B cell (primary cell): ENCODE measurements at regions not wholly inside any gene's neighbourhood (a gene's known extent, or its start where the extent isn't known, plus 50 kb on each side); places are given as distances from the start of the nearest gene placed in this dataset.
A peak's percentile ranks its signal among the peaks of the same experiment; 100 is the strongest.

ENCODE experiments used
- ATAC-seq: fragments of 200-7000 bp; cut with Tn5 transposase; one replicate; pipeline ENCODE4 v1.10.0; 2021; ENCODE audit warnings: low read depth, mild to moderate bottlenecking, moderate number of reproducible peaks, moderate library complexity
- CTCF ChIA-PET: fragments of 350-600 bp; sonication (Branson Sonifier 250); formaldehyde crosslinking; loops from one replicate; lab custom pipeline; 2021; ENCODE audit warnings: antibody characterized with exemption, inconsistent platforms; lab: Charles Lee
- POLR2A ChIA-PET: fragments of 350-600 bp; sonication (Branson Sonifier 250); formaldehyde crosslinking; loops from one replicate; lab custom pipeline; 2021; ENCODE audit warnings: antibody characterized with exemption; lab: Charles Lee
- DNase-seq: peaks from one replicate; pipeline ENCODE4 v3.0.0; 2013
- H2AFZ ChIP-seq: 2 replicates; pipeline ENCODE4 v1.6.1; 2012; ENCODE audit warnings: mild to moderate bottlenecking, low read depth, low read length; ENCODE audit not compliant: insufficient read depth, poor library complexity, severe bottlenecking
- H3K27ac ChIP-seq, 2 donors: 1 replicate in 1 of 2; 2 replicates in 1 of 2; pipeline ENCODE4 v1.5.1; 2012 to 2013; ENCODE audit warnings: low read length in 2 of 2, mild to moderate bottlenecking in 2 of 2, moderate library complexity in 1 of 2
- H3K27me3 ChIP-seq, 4 experiments: fragments of 200-600 bp in 1 of 4; sonication (generic) in 1 of 4; replicated peaks in 1 of 4; 1 replicate in 2 of 4; 2 replicates in 2 of 4; pipeline versions ENCODE4 v1.6.1 to v1.7.0; 2013 to 2016; ENCODE audit warnings: low read length in 3 of 4, mild to moderate bottlenecking in 2 of 4, mixed read lengths in 1 of 4, moderate library complexity in 1 of 4; ENCODE audit not compliant: insufficient read depth in 4 of 4, control insufficient read depth in 3 of 4; ENCODE audit errors: control extremely low read depth in 1 of 4
- H3K36me3 ChIP-seq, 2 experiments: replicated peaks in 1 of 2; 1 replicate in 1 of 2; 2 replicates in 1 of 2; pipeline versions ENCODE4 v1.6.1 to v1.7.1; 2013; ENCODE audit warnings: low read length in 1 of 2; ENCODE audit not compliant: insufficient read depth in 2 of 2, control insufficient read depth in 1 of 2; ENCODE audit errors: control extremely low read depth in 1 of 2, extremely low read depth in 1 of 2
- H3K4me1 ChIP-seq, 2 donors: fragments of 200-600 bp in 1 of 2; sonication (generic) in 1 of 2; 1 replicate in 1 of 2; 2 replicates in 1 of 2; pipeline versions ENCODE4 v1.5.1 to v1.6.1; 2013 to 2017; ENCODE audit warnings: low read length in 2 of 2; ENCODE audit not compliant: control insufficient read depth in 2 of 2, insufficient read depth in 2 of 2
- H3K4me2 ChIP-seq: replicated peaks from 2 replicates; pipeline ENCODE3; 2012; ENCODE audit warnings: mild to moderate bottlenecking, low read depth, low read length; ENCODE audit not compliant: poor library complexity, severe bottlenecking
- H3K4me3 ChIP-seq, 5 experiments: fragments of 200-600 bp in 1 of 5; sonication (generic) in 1 of 5; 1 replicate in 3 of 5; 2 replicates in 2 of 5; pipeline versions ENCODE4 v1.5.1 to v1.7.0; 2011 to 2016; ENCODE audit warnings: low read length in 4 of 5, mild to moderate bottlenecking in 4 of 5, low read depth in 2 of 5, control low read depth in 1 of 5, moderate library complexity in 1 of 5; ENCODE audit not compliant: insufficient read depth in 1 of 5; ENCODE audit errors: control extremely low read depth in 1 of 5, extremely low read depth in 1 of 5
- H3K79me2 ChIP-seq: fragments of 200-600 bp; sonication (generic); one replicate; pipeline ENCODE4 v1.6.0; 2016; ENCODE audit warnings: low read length; ENCODE audit not compliant: control insufficient read depth, insufficient read depth
- H3K9ac ChIP-seq: fragments of 200-600 bp; sonication (generic); 2 replicates; pipeline ENCODE4 v1.6.1; 2017; ENCODE audit warnings: mild to moderate bottlenecking, low read length, moderate library complexity
- H3K9me3 ChIP-seq, 3 donors: one replicate each; pipeline versions ENCODE4 v1.6.1 to v1.7.1; 2013; ENCODE audit warnings: low read length in 2 of 3; ENCODE audit not compliant: control insufficient read depth in 2 of 3, insufficient read depth in 1 of 3; ENCODE audit errors: control extremely low read depth in 1 of 3
- H4K20me1 ChIP-seq: 2 replicates; pipeline ENCODE4 v1.6.0; 2012; ENCODE audit warnings: mild to moderate bottlenecking, low read length; ENCODE audit not compliant: insufficient read depth, control insufficient read depth, poor library complexity, severe bottlenecking
- H3K27ac Mint-ChIP-seq: one replicate; pipeline ENCODE4 v1.8.0; 2021; ENCODE audit warnings: mixed read lengths
- H3K27me3 Mint-ChIP-seq: one replicate; pipeline ENCODE4 v1.8.0; 2021; ENCODE audit warnings: mixed read lengths
- H3K4me1 Mint-ChIP-seq: one replicate; pipeline ENCODE4 v1.8.0; 2021; ENCODE audit warnings: mixed read lengths
- H3K4me3 Mint-ChIP-seq: one replicate; pipeline ENCODE4 v1.8.0; 2021; ENCODE audit warnings: mixed read lengths
- H3K9me3 Mint-ChIP-seq: one replicate; pipeline ENCODE4 v1.8.0; 2022; ENCODE audit warnings: mixed read lengths; ENCODE audit not compliant: insufficient read depth
- EZH2 ChIP-seq: IDR thresholded peaks from 2 replicates; pipeline ENCODE4 v1.6.1; 2012; ENCODE audit warnings: borderline replicate concordance, low read depth, mild to moderate bottlenecking, moderate library complexity, low read length; ENCODE audit not compliant: insufficient read depth, poor library complexity, severe bottlenecking
- WGBS: methylation state at CpG from one replicate; pipeline ENCODE4 v1.1.5; 2013; ENCODE audit warnings: missing lambda C conversion rate; ENCODE audit not compliant: insufficient coverage; 5-methylcytosine and 5-hydroxymethylcytosine counted together
- intact Hi-C: fragments of 100-400 bp; cut with micrococcal nuclease; formaldehyde crosslinking; loops from one replicate; pipeline ENCODE4 v1.10.0; 2022
- TF ChIP-seq, protein P1 (sequence below): fragments of 200-600 bp; IDR thresholded peaks from one replicate; pipeline ENCODE4 v1.8.0; 2022; ENCODE audit warnings: antibody characterized with exemption, mild to moderate bottlenecking

DNA sequence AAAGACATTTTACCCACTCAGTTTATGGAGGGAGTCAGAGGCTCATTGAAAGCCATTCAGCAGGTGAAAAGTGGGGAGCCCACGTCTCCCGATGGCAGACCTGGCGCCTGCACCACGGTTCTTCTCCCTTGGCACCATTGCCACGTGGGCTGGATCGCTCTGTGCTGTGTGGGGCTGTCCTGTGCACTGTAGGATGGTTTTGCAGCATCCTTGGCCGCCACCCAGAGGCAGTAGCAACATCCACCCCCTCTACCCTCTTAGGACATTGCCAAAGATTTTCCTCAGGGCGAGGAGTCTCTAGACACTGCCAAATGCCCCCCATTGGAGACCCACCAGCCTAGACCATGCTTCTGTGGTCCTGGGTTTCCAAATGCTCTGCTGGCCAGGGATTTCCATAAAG lies 60.2 kb downstream of the SYNE3 start:
- peaks cover 27 to 29% of the 10 kb centered on the region in 2 donors for H3K4me1 ChIP-seq
- intact Hi-C loops = no loop called here
- H3K4me3 ChIP-seq = no peak overlapping the region
- Mint-ChIP-seq H3K27ac (no peak overlapping the region), H3K27me3 (no peaks in the 10 kb centered on the region), H3K4me3 (no peak overlapping the region), H3K9me3 (no peaks in the 10 kb centered on the region), H3K4me1 (peaks cover 21% of the 10 kb centered on the region)
- no peak for DNase-seq
- peaks cover 3 to 88% of the 10 kb centered on the region in 2 experiments for H3K36me3 ChIP-seq
- H3K27ac ChIP-seq = peak overlapping the region in 1 of 2 donors; percentile 47
- no peaks in the 10 kb centered on the region for H3K9me3 ChIP-seq
- CTCF ChIA-PET = interaction anchor here (1.7 kb wide), 1 partner anchor 15 kb away, joined by 12 read pairs; no protein-coding TSS in a partner anchor
- POLR2A ChIA-PET = interaction anchor here (0.6 kb wide), 1 partner anchor 78 kb away, joined by 3 read pairs; no protein-coding TSS in a partner anchor
- no peak overlapping the region for H3K9ac ChIP-seq
- H3K27me3 ChIP-seq = no peaks in the 10 kb centered on the region
- TF ChIP-seq EZH2 = no peak
- TF ChIP-seq, protein P1, sequence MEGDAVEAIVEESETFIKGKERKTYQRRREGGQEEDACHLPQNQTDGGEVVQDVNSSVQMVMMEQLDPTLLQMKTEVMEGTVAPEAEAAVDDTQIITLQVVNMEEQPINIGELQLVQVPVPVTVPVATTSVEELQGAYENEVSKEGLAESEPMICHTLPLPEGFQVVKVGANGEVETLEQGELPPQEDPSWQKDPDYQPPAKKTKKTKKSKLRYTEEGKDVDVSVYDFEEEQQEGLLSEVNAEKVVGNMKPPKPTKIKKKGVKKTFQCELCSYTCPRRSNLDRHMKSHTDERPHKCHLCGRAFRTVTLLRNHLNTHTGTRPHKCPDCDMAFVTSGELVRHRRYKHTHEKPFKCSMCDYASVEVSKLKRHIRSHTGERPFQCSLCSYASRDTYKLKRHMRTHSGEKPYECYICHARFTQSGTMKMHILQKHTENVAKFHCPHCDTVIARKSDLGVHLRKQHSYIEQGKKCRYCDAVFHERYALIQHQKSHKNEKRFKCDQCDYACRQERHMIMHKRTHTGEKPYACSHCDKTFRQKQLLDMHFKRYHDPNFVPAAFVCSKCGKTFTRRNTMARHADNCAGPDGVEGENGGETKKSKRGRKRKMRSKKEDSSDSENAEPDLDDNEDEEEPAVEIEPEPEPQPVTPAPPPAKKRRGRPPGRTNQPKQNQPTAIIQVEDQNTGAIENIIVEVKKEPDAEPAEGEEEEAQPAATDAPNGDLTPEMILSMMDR = no peak
- peaks cover 5% of the 10 kb centered on the region for H4K20me1 ChIP-seq
- ATAC-seq = no peak
- 96% methylated on average over 8 of the region's 8 CpGs for WGBS
- H2AFZ ChIP-seq = no peak overlapping the region
- peaks cover 70% of the 10 kb centered on the region for H3K79me2 ChIP-seq
- peak overlapping the region; percentile 74 for H3K4me2 ChIP-seq

DNA sequence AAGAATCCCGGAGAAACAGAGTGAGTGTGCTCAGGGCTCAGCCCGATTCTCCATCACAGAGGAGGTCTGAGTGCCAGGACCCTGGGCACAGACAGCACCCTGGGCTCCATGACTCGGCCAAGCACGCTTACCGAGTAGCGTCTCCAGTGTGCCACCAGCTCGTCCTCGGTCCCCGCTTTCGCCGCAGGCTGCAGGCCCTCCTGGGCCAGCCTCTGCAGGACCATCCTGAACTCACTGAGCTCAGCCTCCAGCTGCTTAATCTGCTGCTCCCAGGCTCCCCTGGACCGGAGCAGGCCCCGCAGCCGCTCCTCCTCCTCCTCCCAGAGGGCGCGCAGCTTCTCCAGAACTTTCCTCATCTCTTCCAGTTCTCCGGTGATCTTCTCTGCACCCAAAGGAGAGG lies 61.2 kb downstream of the SYNE3 start:
- CTCF ChIA-PET = interaction anchor here (3.4 to 6.6 kb wide), 2 partner anchors 14 to 72 kb away, joined by 16 to 51 read pairs; no protein-coding TSS in a partner anchor

More for the DNA sequence above, 61.2 kb downstream of the SYNE3 start:
- H3K4me3 ChIP-seq = no peak overlapping the region
- intact Hi-C loops = no loop called here
- Mint-ChIP-seq H3K4me1 (peaks cover 21% of the 10 kb centered on the region), H3K9me3 (no peaks in the 10 kb centered on the region), H3K27ac (no peak overlapping the region), H3K27me3 (no peaks in the 10 kb centered on the region), H3K4me3 (no peak overlapping the region)
- H3K4me2 ChIP-seq = no peak overlapping the region
- H3K4me1 ChIP-seq = peaks cover 27 to 29% of the 10 kb centered on the region in 2 donors
- H3K27ac ChIP-seq = no peak overlapping the region
- H3K27me3 ChIP-seq = no peaks in the 10 kb centered on the region
- ATAC-seq = no peak
- H3K36me3 ChIP-seq = peaks cover 3 to 88% of the 10 kb centered on the region in 2 experiments
- peaks cover 7% of the 10 kb centered on the region for H4K20me1 ChIP-seq
- H3K79me2 ChIP-seq = peaks cover 63% of the 10 kb centered on the region
- H2AFZ ChIP-seq = no peak overlapping the region
- DNase-seq = no peak
- POLR2A ChIA-PET = interaction anchor here (0.7 kb wide), 1 partner anchor 9 kb away, joined by 3 read pairs; no protein-coding TSS in a partner anchor
- no peak overlapping the region for H3K9ac ChIP-seq
- TF ChIP-seq, protein P1 = no peak
- TF ChIP-seq EZH2 = no peak
- H3K9me3 ChIP-seq = no peaks in the 10 kb centered on the region
- WGBS = 99% methylated on average over 16 of the region's 17 CpGs
